Chondrocyte (in vitro differentiated cells): ENCODE measurements at regions not wholly inside any gene's neighbourhood (a gene's known extent, or its start where the extent isn't known, plus 50 kb on each side); places are given as distances from the start of the nearest gene placed in this dataset.

Experiments
- DNase-seq: peaks from one replicate; pipeline ENCODE4 v3.0.0; 2021; ENCODE audit warnings: mixed read lengths, low spot score
- H3K27ac Mint-ChIP-seq: one replicate; pipeline ENCODE4 v1.8.0; 2021; ENCODE audit warnings: mild to moderate bottlenecking, moderate library complexity, mixed read lengths; ENCODE audit not compliant: unreplicated experiment
- H3K27me3 Mint-ChIP-seq: 2 replicates; pipeline ENCODE4 v1.8.0; 2021; ENCODE audit warnings: low read depth, mixed read lengths
- H3K36me3 Mint-ChIP-seq: 2 replicates; pipeline ENCODE4 v1.8.0; 2021; ENCODE audit warnings: low read depth, mixed read lengths
- H3K4me1 Mint-ChIP-seq: 2 replicates; pipeline ENCODE4 v1.8.0; 2021; ENCODE audit warnings: low read depth, mild to moderate bottlenecking, mixed read lengths
- H3K4me3 Mint-ChIP-seq: one replicate; pipeline ENCODE4 v1.8.0; 2021; ENCODE audit warnings: mild to moderate bottlenecking, moderate library complexity, mixed read lengths; ENCODE audit not compliant: unreplicated experiment
- H3K9me3 Mint-ChIP-seq: 2 replicates; pipeline ENCODE4 v1.8.0; 2021; ENCODE audit warnings: low read depth, mixed read lengths
- CTCF ChIP-seq: fragments of 200-600 bp; sonication (generic); IDR thresholded peaks from 2 replicates; pipeline ENCODE4 v1.5.0; 2021; ENCODE audit warnings: antibody characterized with exemption, mild to moderate bottlenecking, moderate library complexity

DNA sequence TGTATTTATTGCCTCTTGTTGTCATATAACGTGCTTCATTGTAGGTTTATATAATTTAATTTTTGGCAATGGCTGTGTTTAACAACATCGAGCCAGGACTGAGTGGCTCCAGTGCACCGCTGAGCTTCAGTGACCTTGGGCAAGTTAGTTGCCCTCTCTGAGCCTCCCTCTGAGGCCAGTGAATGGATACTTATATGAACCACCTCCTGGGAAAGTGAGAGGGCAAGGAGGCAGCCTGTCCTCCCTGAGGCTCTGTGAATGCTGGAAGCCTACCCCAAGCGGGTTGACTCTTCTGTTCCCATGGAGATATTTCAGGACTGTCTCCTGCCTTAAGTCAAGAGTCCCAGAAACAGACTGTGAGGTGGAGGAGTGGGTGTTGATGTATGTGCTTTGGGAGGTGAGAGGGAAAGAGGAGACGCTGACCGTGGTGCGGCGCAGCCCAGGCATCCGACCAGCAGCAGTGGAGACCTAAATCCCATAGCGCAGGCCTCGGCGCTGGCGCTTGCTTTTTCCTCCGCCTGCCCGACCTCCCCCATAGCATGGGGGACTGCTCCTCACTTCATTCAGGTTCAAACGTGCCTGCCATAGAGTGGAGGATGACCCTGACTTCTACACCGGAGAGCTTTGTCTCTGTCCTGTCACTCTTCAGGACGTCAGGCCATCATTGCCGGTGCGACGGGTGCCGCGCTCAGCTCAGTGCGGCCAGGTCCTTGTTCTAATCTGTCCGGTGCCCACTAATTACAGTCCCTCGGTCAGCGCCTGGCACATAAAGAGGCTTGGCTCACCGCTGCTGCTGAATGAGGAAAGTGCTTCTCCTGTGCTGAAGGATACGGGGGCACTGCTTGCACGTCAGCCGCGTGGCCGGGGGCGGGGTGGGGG is 167.3 kb upstream of the HS6ST1 start:
- H3K27ac Mint-ChIP-seq = no peak overlapping the region
- peaks cover 3% of the 10 kb centered on the region for H3K36me3 Mint-ChIP-seq
- H3K27me3 Mint-ChIP-seq = no peaks in the 10 kb centered on the region
- DNase-seq = no peak
- TF ChIP-seq CTCF = no peak
- no peak overlapping the region for H3K4me3 Mint-ChIP-seq
- peaks cover 14% of the 10 kb centered on the region for H3K4me1 Mint-ChIP-seq
- peaks cover 15% of the 10 kb centered on the region for H3K9me3 Mint-ChIP-seq

GRCh38 chr2:128486640-128487375 is 168.1 kb upstream of the HS6ST1 start:
- no peak for DNase-seq
- Mint-ChIP-seq H3K36me3 (peaks cover under 1% of the 10 kb centered on the region), H3K4me3 (no peak overlapping the region), H3K9me3 (peaks cover 10% of the 10 kb centered on the region), H3K4me1 (peaks cover 14% of the 10 kb centered on the region), H3K27ac (no peak overlapping the region), H3K27me3 (no peaks in the 10 kb centered on the region)
- TF ChIP-seq CTCF = no peak

DNA sequence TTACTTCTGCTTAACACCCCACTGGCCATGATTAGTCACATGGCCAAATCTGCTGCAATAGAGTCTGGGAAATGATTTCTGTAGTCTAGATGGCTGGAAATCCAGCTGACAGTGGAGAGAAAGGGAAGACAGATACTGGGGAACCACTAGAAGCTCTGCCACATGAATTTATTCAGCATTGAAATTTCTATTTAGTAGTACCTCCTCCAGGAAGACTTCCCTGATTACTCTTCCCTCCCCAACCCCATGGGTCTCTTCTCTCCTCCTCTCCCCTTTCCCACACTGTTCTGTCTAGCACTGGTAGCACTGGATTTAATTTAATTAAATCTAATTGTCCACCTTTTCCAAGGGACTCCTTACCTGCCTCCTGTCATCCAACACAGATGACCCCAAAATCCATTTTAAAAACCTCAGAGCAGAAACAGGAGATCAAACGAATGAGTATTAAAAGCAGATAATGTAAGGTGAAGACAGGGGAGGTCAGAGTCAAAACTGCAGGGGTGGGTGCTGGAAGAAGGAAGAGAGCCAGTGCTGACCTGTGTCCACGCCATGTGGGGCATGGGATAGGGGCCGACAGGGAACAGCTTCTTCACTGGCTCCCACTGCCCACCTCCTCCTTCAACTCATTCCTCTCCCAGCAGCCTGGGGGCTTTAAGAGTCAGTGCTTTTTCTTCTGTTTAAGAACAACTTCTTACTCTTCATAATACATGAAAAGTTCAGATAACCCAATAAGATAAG is 169.2 kb upstream of the HS6ST1 start:
- Mint-ChIP-seq H3K4me3 (no peak overlapping the region), H3K36me3 (no peaks in the 10 kb centered on the region), H3K4me1 (peaks cover 14% of the 10 kb centered on the region), H3K27me3 (no peaks in the 10 kb centered on the region), H3K27ac (no peak overlapping the region), H3K9me3 (peaks cover 12% of the 10 kb centered on the region)
- TF ChIP-seq CTCF = no peak
- DNase-seq = no peak

GRCh38 chr2:128488434-128488833 is 169.8 kb upstream of the HS6ST1 start:
- no peak overlapping the region for H3K27ac Mint-ChIP-seq
- no peaks in the 10 kb centered on the region for H3K27me3 Mint-ChIP-seq
- H3K4me3 Mint-ChIP-seq = no peak overlapping the region
- TF ChIP-seq CTCF = no peak
- H3K4me1 Mint-ChIP-seq = peaks cover 14% of the 10 kb centered on the region
- H3K9me3 Mint-ChIP-seq = peaks cover 9% of the 10 kb centered on the region
- DNase-seq = no peak
- H3K36me3 Mint-ChIP-seq = no peaks in the 10 kb centered on the region
